Stromal cell of bone marrow (primary cell): ENCODE measurements at regions not wholly inside any gene's neighbourhood (a gene's known extent, or its start where the extent isn't known, plus 50 kb on each side); places are given as distances from the start of the nearest gene placed in this dataset.
"Not testable (repeated sequence)": the region's sequence is repeated elsewhere in the genome, so short reads cannot be mapped to it uniquely, and the experiment has no call there.

Source experiments
- DNase-seq: peaks from one replicate; pipeline ENCODE4 v3.0.0-alpha.2; 2012; ENCODE audit warnings: low read depth

- no peak for DNase-seq
Observed at GRCh38 chr20:43364001-43364400, 93.7 kb upstream of the SRSF6 start.

DNA sequence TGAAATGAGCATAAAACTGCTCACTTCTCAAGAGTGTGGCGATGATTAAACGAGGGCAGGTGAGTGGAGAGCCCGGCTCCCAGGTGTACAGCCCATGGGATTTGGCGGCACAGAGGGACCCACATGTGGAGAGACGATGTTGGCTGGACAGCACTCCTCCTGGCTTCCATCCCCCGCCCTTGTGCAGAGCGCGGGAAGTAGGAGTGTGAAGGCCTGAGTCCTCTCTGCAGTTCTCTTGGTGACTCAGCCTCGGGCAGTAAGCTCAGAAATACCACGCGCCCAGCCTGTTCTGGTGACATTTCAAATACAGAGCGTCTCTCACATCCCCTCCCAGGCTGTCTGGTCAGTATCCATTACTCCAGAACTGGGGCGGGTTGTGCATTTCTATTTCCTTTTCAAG, 94.2 kb upstream of the SRSF6 start:
- no peak for DNase-seq

GRCh38 chr20:43361526-43361925, 96.2 kb upstream of the SRSF6 start:
- no peak for DNase-seq

DNA sequence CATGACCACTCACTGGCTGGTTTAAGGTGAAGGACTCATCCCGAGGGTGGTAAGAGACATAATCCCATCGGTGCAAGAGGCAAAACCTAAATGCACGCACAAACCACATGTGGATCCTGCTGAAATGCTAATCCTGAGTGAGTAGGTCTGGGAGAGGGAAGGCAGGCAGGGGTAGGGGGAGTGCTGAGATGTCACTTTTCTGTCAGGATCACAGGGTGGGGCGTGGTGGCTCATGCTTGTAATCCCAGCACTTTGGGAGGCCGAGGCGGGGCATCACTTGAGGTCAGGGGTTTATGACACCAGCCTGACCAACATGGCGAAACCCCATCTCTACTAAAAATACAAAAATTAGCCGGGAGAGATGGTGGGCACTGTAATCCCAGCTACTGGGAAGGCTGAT, 97.7 kb upstream of the SRSF6 start:
- no peak for DNase-seq

DNA sequence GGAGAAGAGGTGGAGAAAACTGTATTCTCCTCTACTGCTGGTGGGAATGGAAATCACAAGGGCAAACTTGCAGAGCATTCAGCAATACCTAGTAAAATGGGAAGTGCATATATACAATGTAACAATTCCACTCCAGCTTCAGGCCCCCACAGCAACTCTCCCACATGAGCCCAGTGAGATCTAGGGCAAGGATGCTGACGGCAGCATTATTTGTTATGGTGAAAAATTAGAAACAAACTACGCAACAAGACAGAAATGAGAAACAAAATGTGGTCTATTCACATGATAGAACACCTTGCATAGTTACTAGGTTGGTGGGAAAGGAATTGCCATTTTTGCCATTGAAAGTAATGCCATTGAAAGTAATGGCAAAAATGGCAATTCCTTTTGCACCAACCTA, 98.9 kb upstream of the SRSF6 start:
- no peak for DNase-seq

DNA sequence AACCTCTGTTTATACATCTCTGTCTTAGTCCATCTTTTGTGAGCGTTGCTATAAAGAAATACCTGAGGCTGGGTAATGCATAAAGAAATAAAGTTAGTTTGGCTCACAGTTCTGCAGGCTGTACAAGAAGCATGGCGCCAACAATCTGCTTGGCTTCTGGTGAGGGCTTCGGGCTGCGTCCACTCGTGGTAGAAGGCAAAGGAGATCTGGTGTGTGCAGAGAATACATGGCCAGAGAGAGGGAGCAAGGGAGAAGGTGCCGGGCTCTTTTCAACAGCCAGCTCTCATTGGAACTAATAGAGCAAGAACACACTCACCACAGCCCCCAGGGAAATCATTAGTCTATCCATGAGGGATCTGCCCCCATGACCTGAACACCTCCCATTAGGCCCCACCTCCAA, 100.3 kb upstream of the SRSF6 start:
- no peak for DNase-seq

- no peak for DNase-seq
Observed at GRCh38 chr20:43355610-43356009, 102.1 kb upstream of the SRSF6 start.

- DNase-seq: no peak
Observed at GRCh38 chr20:43352996-43353395, 104.7 kb upstream of the SRSF6 start.

DNA sequence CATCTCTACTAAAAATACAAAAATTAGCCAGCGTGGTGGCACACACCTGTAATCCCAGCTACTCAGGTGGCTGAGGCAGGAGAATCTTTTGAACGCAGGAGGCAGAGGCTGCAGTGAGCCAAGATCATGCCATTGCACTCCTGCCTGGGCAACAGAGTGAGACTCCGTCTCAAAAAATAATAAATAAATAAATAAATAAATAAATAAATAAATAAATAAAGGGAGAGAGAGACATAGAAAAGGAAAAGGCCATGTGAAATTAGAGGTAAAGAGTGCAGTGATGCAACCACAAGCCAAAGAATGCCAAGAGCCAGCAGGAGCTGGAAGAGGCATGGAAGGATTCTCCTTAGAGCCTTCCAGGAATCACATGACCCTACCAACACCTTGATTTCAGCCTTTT, 107.0 kb upstream of the SRSF6 start:
- DNase-seq: not testable (repeated sequence)

DNA sequence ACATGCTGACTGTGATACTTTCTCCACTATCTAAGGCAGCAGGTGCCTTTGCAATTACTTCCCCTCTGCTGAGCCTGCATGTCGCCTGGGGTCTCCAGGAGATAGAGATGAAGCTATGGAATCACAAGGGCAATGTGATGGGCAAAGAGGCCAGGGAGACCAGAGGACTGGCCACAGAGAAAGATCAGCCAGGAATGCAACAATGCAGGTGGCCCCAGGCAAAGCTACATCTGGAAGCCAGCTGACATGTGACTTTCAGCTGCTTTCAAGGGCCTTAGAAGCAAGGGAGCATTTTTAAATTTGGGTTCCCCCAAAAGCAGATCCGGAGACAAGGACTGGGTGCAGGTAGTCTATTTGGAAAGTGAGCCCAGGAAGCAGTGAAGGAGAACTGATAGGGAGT, 107.9 kb upstream of the SRSF6 start:
- no peak for DNase-seq

DNA sequence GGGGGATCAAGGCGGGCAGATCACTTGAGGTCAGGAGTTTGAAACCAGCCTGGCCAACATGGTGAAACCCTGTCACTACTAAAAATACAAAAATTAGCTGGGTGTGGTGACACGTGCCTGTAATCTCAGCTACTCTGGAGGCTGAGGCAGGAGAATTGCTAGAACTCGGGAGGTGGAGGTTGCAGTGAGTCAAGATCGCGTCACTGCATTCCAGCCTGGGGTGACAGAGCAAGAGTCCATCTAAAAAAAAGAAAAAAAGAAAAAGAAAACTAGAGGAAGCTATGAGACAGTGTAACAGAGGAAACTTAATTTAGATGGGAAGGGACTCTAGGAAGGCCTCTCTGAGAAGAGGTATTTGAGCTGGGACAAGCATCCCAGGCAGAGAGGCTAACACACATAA, 109.9 kb upstream of the SRSF6 start:
- DNase-seq: not testable (repeated sequence)

GRCh38 chr20:43345676-43346075, 112.0 kb upstream of the SRSF6 start:
- no peak for DNase-seq

GRCh38 chr20:43341511-43341910, 116.2 kb upstream of the SRSF6 start:
- DNase-seq: no peak

GRCh38 chr20:43337036-43337435, 120.7 kb upstream of the SRSF6 start:
- DNase-seq: no peak

GRCh38 chr20:43334080-43334479, 123.6 kb upstream of the SRSF6 start:
- DNase-seq: no peak

- no peak for DNase-seq
Observed at GRCh38 chr20:43331906-43332305, 125.8 kb upstream of the SRSF6 start.

GRCh38 chr20:43328697-43329096, 129.0 kb upstream of the SRSF6 start:
- DNase-seq: no peak

DNA sequence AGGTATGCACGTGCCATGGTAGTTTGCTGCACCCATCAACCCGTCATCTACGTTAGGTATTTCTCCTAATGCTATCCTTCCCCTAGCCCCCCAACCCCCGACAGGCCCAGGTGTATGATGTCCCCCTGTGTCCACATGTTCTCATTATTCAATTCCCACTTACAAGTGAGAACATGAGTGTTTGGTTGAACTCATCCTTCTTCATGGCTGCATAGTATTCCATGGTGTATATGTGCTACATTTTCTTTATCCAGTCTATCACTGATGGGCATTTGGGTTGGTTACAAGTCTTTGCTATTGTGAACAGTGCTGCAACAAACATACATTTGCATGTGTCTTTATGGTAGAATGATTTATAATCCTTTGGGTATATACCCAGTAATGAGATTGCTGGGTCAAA, 130.5 kb upstream of the SRSF6 start:
- DNase-seq: not testable (repeated sequence)

DNA sequence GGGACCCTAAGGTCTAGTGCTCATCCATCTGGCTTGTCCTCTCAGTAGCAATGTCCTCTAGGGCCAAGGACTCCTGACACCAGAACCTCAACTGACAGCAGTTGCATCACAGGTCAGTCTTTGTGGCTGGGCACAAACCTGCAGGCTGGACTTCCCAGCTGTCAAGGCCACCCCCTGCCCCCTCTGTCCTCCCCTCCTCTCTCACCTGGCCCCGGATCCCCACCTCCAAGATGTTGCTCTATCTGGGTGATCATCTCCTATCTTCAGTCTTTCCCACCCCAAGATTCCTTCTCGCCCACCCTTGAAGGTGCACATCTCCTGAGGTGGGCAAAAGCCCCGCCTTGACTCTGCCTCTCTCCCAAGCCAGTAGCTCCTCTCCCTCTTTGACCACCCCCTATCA, 131.8 kb upstream of the SRSF6 start:
- DNase-seq: no peak

- no peak for DNase-seq
Observed at GRCh38 chr20:43323592-43323991, 133.9 kb upstream of the PTPRT start.

DNA sequence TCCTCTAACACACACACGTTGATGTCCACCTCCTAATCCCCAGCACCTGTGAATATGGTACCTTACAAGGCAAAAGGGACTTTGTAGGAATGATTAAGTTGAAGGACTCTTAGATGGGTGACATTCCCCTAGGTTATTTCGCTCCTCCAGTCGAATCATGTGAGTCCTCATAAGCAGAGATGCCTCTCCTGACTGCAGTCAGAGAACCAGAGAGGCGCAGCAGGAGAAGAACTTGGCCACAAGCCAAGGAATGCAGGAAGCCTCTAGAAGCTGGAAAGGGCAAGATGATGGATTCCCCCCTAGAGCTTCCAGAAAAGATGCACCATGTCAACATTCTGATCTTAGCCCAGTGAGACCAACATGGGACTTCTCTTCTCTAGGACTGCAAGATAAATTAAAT, 133.1 kb upstream of the PTPRT start:
- no peak for DNase-seq

DNA sequence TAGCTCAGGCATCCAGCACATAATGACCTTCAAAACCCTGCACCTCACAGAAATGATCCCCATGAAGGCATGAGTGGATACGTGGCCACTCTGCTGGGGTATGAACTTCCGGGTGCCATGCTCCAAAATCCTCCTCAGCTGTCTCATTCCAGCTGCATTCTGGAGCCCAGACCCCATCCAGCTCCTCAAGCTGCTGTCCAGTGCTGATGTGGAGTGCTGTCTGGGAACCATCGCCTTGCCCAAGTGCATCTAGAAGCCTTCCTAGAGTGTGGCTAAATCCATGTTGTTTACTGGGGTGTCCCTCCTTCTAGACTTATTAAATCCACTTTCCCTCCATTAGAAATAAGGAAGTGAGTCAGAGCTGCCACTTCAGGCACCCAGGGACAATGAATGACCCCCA, 130.8 kb upstream of the PTPRT start:
- DNase-seq: no peak

GRCh38 chr20:43318755-43319297, 129.1 kb upstream of the PTPRT start:
- DNase-seq: no peak

- no peak for DNase-seq
Observed at GRCh38 chr20:43316271-43316670, 126.6 kb upstream of the PTPRT start.

DNA sequence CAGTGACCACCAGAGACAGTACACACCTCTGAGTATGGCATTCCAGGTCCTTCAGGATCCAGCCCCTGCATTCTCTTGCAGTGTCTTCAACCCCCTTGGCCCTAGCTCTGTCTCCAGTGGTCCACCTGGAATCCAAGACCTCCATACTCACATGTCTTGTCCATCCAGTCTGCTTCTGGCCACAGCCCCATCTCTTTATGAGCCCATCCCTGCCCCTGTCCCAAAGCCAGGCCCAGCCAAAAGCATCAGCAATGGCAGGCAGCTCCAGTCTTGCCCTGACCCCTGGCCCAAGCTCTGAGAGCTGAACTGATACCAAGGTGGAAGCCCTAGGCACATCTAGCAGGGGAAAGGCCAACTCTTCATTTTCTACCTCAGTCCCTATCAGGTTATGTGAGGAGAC, 119.6 kb upstream of the PTPRT start:
- DNase-seq: no peak
